Kidney capillary endothelial cell (primary cell): ENCODE measurements at regions not wholly inside any gene's neighbourhood (a gene's known extent, or its start where the extent isn't known, plus 50 kb on each side); places are given as distances from the start of the nearest gene placed in this dataset.
"Not testable (repeated sequence)": the region's sequence is repeated elsewhere in the genome, so short reads cannot be mapped to it uniquely, and the experiment has no call there.

ENCODE experiments used
- DNase-seq: peaks from one replicate; pipeline ENCODE4 v3.0.0-alpha.2; 2018; ENCODE audit warnings: low spot score

DNA sequence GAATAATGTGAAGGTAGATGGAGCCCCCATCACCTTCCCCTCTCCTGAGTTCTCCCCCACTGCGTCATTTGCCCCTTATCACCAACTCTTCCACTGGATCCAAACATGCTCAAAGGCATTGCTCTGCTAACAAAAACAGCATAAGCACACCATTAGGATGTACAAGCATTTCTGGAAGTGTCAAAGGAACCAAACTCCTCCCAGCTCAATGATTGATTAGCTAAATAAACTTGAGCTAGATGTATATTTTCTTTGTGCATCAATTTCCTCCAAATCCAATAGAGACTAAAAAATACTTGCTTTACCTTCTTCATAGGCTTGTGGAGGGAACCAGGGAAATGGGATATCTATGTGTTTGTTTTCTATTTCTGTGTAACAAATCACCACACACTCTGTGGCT lies 248.4 kb upstream of the JARID2 start:
- no peak for DNase-seq

DNA sequence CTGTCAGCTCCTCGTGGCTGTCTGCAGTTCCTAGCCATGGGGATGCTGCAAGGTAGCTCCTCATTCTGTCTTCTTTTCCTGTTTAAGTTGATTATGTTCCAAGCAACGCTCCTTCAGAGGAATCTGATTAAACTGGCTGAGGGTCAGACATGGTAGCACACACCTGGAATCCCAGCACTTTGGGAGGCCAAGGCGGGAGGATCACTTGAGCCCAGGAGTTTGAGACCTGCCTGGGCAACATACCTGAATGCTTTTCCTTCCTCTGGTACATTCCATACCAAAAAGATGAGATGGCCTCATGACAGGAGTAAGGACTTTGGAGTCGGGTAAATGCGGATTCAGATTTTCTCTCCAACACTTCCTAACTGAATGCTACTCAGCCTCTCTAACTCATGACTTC lies 246.8 kb upstream of the JARID2 start:
- DNase-seq = no peak

GRCh38 chr6:15001326-15001910 lies 244.5 kb upstream of the JARID2 start:
- DNase-seq = no peak

DNA sequence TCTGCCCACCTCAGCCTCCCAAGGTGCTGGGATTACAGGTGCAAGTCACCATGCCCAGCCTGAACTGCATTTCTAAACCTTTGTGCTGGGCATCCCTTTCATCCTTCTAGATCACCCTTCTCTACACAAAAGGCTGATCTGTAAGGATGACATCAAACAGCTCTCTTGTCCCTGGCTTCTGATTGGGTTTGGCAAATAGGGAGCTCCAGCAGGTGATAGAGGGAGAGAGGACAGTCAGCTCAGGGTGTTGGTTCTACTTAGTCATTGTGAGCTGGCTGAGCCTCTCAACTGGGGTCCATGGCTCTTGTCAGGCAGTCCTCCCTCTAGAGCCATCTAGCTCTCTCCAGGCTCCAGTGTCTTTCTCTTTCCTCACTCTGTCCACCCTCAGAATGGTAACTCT lies 237.6 kb upstream of the JARID2 start:
- no peak for DNase-seq

GRCh38 chr6:15014958-15015357 lies 230.9 kb upstream of the JARID2 start:
- DNase-seq = no peak

DNA sequence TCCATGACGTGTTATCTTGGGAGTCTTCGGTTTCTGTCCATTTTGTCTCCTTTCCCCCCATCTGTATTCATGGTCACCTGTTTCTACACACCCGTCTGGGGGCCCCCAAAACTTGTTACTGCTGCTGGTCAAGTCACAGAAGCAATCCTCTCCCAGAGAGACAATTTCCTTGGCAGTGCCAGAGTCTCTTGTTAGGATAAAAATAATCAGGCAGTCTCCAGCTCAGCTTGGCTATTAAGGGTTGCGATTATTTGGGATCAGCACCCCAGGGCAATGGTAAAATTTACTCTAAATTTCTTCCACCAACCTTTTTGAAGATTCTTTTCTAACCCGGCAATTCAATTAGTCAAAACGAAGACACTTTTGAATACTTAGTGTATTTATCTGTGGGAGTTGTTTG lies 229.1 kb upstream of the JARID2 start:
- no peak for DNase-seq

DNA sequence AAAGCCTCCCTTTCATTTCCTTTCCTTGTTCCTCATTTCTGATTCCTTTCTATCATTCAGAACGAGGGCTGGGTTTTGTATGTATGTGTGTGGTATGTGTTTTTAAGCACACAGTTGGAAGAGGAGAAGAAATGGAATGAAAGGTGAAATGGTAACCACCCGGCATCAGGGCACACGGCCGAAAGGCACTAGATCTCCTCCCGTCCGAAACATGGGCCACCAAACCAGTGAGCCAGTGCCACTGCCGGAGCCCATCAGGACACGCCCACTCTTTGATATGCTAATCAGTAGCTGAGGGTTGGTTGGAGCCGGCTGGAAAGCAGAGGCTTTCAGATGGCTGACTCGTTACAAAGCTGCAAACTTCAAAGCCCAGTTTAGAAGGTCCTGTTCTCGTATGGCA lies 228.6 kb upstream of the JARID2 start:
- DNase-seq = no peak

DNA sequence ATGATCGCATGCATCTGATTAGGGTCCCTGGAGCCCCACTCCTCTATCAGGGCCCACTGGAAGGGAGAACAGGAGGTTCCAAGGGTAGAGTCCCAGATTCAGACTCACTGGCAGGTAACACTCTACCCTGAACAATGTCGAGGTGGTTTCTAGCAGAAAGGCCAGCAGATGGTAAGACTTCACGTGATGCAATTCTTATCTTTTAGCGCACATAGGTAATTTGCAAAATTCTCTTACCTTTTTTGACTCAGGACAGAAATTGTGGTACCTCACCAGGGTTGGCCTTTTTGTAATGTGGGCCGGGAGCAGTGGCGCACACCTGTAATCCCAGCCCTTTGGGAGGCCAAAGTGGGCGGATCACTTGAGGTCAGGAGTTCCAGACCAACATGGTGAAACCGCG lies 228.1 kb upstream of the JARID2 start:
- DNase-seq = no peak

- DNase-seq = no peak
Observed at GRCh38 chr6:15020119-15020770, 225.6 kb upstream of the JARID2 start.

DNA sequence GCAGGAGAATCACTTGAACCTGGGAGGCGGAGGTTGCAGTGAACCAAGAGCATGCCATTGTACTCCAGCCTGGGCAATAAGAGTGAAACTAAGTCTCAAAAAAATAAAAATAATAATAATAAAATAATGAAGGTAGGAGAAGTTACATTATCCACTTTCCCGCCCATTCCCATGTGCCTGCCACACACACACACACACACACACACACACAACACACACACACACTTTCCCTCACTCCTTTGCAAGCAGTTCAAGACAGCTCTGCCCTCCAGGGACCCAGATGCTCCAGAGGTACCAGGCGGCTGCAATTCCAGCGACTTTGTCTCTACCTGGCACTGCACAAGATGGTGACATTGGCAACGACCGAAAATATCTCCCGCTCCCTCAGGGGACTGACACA lies 224.8 kb upstream of the JARID2 start:
- DNase-seq = no peak

GRCh38 chr6:15023018-15023417 lies 222.9 kb upstream of the JARID2 start:
- not testable (repeated sequence) for DNase-seq

GRCh38 chr6:15023448-15023847 lies 222.4 kb upstream of the JARID2 start:
- no peak for DNase-seq

- no peak for DNase-seq
Observed at GRCh38 chr6:15025446-15025845, 220.4 kb upstream of the JARID2 start.

- no peak for DNase-seq
Observed at GRCh38 chr6:15026832-15027231, 219.0 kb upstream of the JARID2 start.

DNA sequence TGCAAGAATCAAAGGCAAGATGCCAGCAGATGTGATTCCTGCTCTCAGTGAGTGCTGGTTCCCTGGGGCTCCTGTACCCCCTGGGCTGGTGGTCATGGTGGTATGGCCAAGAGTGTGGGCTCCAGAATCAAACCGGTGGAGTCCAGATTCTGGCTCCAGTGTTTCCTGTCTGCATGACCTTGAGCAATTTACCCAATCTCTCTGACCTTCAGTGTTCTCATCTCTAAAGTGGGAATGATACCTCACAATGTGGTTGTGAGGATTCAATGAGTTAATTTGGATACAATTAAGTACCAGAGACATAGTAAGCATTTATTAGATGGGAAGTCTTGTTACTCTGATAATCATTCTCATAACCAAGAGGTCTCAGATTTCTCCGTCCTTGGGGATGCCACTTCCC lies 218.4 kb upstream of the JARID2 start:
- no peak for DNase-seq

DNA sequence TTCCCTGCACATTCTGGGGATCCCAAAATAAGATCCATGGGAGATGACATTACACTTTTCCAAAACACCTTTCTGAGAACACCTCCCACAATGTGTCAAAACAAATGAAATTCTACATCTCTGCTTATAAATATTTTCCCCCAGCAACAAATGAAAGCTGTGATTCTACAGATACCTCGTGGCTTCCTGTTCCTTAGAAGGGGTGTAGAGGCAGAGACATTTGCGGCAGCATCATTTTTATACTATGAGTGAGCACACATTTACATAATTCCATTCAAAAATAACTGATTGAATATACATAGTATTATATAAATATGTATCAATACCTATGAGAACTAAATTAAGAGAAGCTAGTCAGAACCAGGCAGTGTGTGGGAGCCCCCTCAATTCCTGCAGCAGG lies 213.9 kb upstream of the JARID2 start:
- no peak for DNase-seq

- no peak for DNase-seq
Observed at GRCh38 chr6:15033850-15034203, 212.0 kb upstream of the JARID2 start.

DNA sequence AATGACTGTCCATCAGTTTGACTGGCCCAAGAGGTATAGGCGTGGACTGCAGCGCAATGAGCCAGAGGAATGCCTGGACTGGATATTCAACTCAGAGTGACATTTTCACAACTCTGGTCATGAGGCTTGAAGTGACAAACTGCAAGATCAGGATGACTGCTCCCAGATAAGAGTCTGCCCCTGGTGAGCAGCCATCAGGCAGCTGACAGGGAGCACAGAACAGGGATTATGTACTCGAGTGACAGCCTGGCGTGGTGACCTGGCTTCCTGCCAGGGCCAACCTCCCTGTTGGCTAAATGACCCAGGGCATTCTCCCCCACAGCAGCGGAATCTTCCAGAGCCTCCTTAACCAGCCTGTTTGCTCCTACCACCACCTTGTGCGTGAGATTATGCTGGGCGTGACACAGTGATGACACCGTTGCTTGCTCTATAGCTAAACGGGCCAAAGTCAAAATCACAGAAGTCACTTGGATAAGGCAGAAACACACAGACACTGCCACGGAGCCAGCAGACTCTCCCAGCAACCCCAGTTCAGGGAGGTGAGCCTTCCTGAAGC lies 209.1 kb upstream of the JARID2 start:
- no peak for DNase-seq

DNA sequence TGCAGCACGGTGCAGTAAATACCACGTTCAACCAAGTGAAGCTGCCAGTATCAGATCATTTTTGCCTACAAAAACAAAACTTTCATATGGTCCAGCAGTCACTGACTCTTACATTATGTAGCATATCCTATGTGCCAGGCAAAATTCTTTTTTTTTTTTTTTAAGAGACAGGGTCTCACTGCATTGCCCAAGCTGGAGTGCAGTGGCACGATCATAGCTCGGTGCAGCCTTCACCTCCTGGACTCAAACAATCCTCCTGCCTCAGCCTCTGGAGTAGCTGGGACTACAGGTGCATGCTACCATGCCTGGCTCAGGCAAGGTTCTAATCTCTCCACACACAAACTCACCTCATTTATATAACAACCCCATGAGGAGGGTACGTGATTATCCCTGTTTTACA lies 208.6 kb upstream of the JARID2 start:
- no peak for DNase-seq

GRCh38 chr6:15038013-15038791 lies 207.7 kb upstream of the JARID2 start:
- no peak for DNase-seq

- no peak for DNase-seq
Observed at GRCh38 chr6:15039136-15039535, 206.7 kb upstream of the JARID2 start.

GRCh38 chr6:15042938-15043337 lies 202.9 kb upstream of the JARID2 start:
- no peak for DNase-seq

DNA sequence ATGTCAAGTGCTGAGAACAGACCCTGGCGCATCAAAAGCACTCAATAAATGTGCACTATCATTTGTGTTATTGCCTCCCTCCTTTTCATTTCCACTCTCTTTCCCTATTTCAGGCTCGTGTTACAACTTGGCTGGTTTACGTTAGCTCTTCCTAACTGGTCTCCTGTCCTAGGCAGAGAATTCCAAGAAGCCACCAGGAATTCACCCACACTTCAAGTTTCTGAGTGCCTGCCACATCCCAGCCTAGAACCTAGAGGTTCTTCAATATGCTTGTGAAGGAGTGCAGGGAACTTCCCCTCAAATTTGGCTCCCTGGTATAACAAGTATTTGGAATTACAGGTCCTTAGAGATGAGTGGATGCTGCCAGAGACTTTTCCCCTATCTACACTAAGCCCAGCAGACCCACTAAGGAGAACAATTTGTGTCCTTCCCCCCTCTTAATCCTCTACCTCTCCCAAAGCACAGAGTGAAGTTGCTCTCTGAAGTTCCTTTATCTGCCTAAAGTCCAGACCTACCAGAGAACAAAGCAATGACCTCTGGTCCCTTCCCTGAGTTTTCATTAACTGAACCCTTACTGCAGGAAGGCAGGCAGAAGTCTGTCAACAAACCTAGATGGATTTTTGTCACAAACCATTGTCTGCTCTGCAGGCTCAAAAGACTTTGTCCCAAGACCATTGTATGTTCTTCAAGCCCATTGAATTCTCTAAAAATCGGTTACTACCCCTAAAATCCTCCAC lies 201.6 kb upstream of the JARID2 start:
- DNase-seq = no peak
